Stimulated activated CD4-positive, alpha-beta T cell treated with anti-CD3 and anti-CD28 coated beads, Interleukin-1b, Interleukin-23, amount 100 ng/mL, for 1 hour (primary cell): ENCODE measurements at regions not wholly inside any gene's neighbourhood (a gene's known extent, or its start where the extent isn't known, plus 50 kb on each side); places are given as distances from the start of the nearest gene placed in this dataset.
"Not testable (repeated sequence)": the region's sequence is repeated elsewhere in the genome, so short reads cannot be mapped to it uniquely, and the experiment has no call there.

Source experiments
- DNase-seq, 2 donors: peaks; one replicate each; pipeline ENCODE4 v3.0.0-alpha.2; 2020; ENCODE audit warnings: low read depth in 2 of 2

DNA sequence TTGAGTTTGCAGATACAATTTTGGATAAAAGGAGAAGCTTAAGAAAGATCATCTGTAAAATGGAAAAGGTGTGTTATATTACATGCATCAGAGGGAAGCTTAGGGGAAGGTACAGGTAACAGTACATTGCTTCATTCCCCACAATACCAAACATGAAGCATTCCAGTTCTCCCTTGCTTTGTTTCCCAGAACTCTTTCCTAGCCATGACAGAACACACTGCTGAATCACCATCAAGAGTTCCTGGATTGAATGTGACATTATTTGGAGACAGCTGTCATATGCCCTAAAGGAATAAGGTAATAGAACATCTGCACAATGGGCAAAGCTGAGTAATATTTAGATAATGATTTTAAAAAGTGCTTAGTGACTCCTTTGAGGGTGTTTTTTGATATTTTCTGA, 303.5 kb upstream of the ST8SIA4 start:
- no peak for DNase-seq

DNA sequence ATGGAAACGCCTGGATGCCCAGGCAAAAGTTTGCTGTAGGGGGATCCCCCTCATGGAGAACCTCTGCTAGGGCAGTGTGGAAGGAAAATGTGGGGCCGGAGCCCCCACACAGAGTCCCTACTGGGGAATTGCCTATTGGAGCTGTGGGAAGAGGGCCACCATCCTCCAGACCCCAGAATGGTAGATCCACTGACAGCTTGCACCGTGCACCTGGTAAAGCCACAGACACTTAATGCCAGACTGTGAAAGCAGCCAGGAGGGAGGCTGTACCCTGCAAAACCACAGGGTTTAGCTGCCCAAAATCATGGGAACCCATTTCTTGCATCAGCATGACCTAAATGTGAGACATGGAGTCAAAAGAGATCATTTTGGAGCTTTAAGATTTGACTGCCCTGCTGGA, 302.0 kb upstream of the ST8SIA4 start:
- not testable (repeated sequence) for DNase-seq

- DNase-seq: not testable (repeated sequence)
Observed at GRCh38 chr5:101180365-101180764, 277.3 kb upstream of the ST8SIA4 start.

DNA sequence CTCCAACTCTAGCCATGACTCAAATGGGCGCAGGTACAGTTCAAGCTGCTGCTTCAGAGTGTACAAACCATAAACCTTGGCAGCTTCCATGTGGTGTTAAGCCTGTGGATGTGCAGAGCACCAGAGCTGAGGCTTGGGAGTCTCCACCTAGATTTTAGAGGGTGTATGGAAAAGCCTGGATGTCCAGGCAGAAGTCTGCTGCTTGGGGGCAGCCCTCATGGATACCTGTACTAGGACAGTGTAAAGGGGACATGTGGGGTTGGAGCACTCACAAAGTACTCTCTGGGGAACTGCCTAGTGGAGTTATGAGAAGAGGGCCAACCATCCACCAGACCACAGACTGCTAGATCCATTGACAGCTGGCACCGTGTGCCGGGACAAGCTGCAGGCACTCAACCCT, 273.5 kb upstream of the ST8SIA4 start:
- DNase-seq: no peak

- no peak for DNase-seq
Observed at GRCh38 chr5:101174981-101175380, 271.9 kb upstream of the ST8SIA4 start.

GRCh38 chr5:101163088-101163487, 260.0 kb upstream of the ST8SIA4 start:
- no peak for DNase-seq

- DNase-seq: no peak
Observed at GRCh38 chr5:101160002-101160401, 256.9 kb upstream of the ST8SIA4 start.

DNA sequence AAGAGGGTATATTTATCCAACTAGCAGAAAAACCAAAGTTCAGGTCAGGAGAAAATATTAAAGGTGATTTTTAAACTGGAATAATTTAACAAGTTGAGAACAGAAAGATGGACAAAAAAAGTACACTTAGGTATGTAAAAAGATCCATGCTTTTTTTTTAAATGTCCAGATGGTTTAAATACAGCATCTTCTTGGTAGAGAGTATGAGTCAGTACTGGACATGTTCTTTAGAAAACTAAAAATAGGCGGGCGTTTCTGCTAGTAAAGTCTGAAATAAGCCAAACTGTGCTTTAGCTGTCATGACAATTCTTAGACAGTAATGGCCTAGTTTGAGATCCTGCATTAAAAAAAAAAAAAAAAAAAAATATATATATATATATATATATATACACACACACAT, 255.9 kb upstream of the ST8SIA4 start:
- DNase-seq: no peak

GRCh38 chr5:101153526-101153925, 250.4 kb upstream of the ST8SIA4 start:
- DNase-seq: no peak

- no peak for DNase-seq
Observed at GRCh38 chr5:101143526-101143925, 240.4 kb upstream of the ST8SIA4 start.

DNA sequence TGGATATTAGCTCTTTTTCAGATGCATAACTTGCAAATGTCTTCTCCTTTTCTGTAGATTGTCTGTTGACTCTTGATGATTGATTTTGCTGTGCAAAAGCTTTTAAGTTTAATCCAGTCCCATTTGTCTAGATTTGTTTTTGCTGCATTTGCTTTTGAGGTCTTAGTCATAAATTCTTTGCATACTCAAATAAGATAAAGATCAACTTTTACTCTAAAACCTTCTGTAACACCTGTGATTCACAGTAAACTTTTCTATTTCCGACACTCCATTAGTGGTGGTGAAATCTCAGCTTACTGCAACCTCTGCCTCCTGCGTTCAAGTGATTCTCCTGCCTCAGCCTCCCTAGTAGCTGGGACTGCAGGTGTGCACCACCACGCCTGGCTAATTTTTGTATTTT, 239.0 kb upstream of the ST8SIA4 start:
- no peak for DNase-seq

GRCh38 chr5:101136454-101136853, 233.4 kb upstream of the ST8SIA4 start:
- no peak for DNase-seq

GRCh38 chr5:101123363-101123762, 220.3 kb upstream of the ST8SIA4 start:
- no peak for DNase-seq

GRCh38 chr5:101112645-101113044, 209.6 kb upstream of the ST8SIA4 start:
- no peak for DNase-seq

GRCh38 chr5:101103874-101104273, 200.8 kb upstream of the ST8SIA4 start:
- DNase-seq: no peak

DNA sequence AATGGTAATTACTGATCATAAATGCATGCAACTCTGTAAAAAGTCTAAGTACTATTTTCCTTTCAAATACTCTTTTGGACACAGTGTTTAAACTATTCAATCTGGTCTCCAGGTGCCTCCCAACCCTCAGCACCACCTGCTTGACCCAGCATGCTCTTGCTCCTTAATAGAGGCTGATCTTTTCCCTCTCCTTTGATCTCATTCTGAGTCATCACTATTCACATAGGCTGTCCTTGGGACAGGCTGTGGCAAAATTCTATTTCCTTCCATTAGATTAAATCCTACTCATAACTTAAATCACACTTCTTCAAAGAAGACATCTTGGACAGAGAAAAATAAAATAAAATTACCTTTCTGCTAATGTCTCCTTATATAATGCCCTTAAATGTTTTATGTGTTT, 199.4 kb upstream of the ST8SIA4 start:
- DNase-seq: no peak

- no peak for DNase-seq
Observed at GRCh38 chr5:101091902-101092301, 188.8 kb upstream of the ST8SIA4 start.

- DNase-seq: no peak
Observed at GRCh38 chr5:101084353-101084752, 181.3 kb upstream of the ST8SIA4 start.

GRCh38 chr5:101080462-101081240, 177.6 kb upstream of the ST8SIA4 start:
- DNase-seq: no peak

DNA sequence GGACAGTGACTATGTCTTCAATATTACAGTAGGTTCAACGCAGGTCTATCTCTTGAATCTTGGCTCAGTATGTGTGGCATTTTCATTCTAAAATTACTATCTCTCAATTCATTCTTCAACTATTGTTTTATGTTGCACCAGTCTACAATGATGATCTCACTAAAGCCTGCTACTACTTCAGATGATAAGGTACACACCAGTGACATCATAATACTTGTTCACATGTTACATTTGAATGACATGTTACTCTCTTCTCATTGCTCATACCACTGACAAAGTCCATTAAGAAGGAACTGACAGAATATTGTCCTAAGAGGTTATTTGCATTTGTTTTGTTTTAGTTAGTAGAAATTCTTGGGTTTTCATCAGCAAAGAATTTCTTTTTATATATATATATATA, 165.2 kb upstream of the ST8SIA4 start:
- no peak for DNase-seq

GRCh38 chr5:101067429-101067828, 164.3 kb upstream of the ST8SIA4 start:
- no peak for DNase-seq

GRCh38 chr5:101062902-101063301, 159.8 kb upstream of the ST8SIA4 start:
- DNase-seq: no peak

GRCh38 chr5:101047181-101047580, 144.1 kb upstream of the ST8SIA4 start:
- no peak for DNase-seq

DNA sequence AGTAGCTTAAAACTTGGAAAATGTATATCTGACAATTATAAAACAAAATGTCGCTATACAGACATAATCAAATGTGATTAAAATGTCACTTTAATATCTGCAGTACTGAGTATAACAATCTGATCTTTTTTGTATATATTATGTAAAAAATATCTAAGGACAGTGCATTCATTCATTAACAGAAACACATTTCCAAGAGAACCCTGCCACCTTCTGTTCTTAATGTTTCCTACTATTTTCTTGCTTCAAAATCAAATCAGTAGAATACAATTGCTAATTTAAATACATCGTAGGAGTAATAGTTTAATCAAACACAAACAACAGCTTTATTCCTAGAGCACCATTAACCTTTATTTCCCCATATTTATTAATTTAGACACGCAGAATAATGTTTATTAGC, 142.6 kb upstream of the ST8SIA4 start:
- no peak for DNase-seq
